Vagina (tissue), 2 donors: ENCODE measurements at regions not wholly inside any gene's neighbourhood (a gene's known extent, or its start where the extent isn't known, plus 50 kb on each side); places are given as distances from the start of the nearest gene placed in this dataset.
A peak's percentile ranks its signal among the peaks of the same experiment; 100 is the strongest.

ENCODE experiments used
- DNase-seq, 2 donors: peaks; one replicate each; pipeline ENCODE4 v3.0.0-alpha.2; 2017; ENCODE audit errors: extremely low spot score in 2 of 2
- H3K27ac ChIP-seq: fragments of 200-600 bp; sonication (generic); one replicate; pipeline ENCODE4 v1.5.1; 2019
- H3K27me3 ChIP-seq: fragments of 200-600 bp; sonication (generic); one replicate; pipeline ENCODE4 v1.5.1; 2019
- H3K36me3 ChIP-seq, 2 donors: fragments of 200-600 bp; sonication (generic); one replicate each; pipeline ENCODE4 v1.5.1; 2017 to 2019
- H3K4me1 ChIP-seq: fragments of 200-600 bp; sonication (generic); one replicate; pipeline ENCODE4 v1.5.1; 2019
- H3K4me3 ChIP-seq, 2 donors: fragments of 200-600 bp; sonication (generic); 1 replicate in 1 of 2; 2 replicates in 1 of 2; pipeline ENCODE4 v1.5.1; 2016 to 2019
- H3K9me3 ChIP-seq: fragments of 200-600 bp; sonication (generic); one replicate; pipeline ENCODE4 v1.5.1; 2019
- POLR2A ChIP-seq, 2 donors: fragments of 450-650 bp; IDR thresholded peaks; one replicate each; pipeline ENCODE4 v1.6.1; 2017; ENCODE audit warnings: antibody characterized with exemption in 2 of 2, mild to moderate bottlenecking in 2 of 2, moderate library complexity in 2 of 2
- POLR2AphosphoS5 ChIP-seq, 2 donors: sonication (generic); formaldehyde crosslinking; IDR thresholded peaks; one replicate each; pipeline ENCODE4 v1.9.0; 2017; ENCODE audit warnings: antibody characterized with exemption in 2 of 2, mild to moderate bottlenecking in 2 of 2, low read depth in 1 of 2; ENCODE audit not compliant: insufficient read depth in 1 of 2
- intact Hi-C: fragments of 100-400 bp; cut with DNase I; formaldehyde crosslinking; loops from one replicate; pipeline ENCODE4 v1.15.1; 2023
- TF ChIP-seq, protein P1 (sequence below), 3 experiments: fragments of 450-650 bp in 2 of 3; fragments of 200-600 bp in 1 of 3; sonication (generic) in 1 of 3; IDR thresholded peaks; one replicate each; pipeline ENCODE4 v1.5.1; 2017 to 2019; ENCODE audit warnings: antibody characterized with exemption in 3 of 3, mild to moderate bottlenecking in 2 of 3, moderate library complexity in 2 of 3

DNA sequence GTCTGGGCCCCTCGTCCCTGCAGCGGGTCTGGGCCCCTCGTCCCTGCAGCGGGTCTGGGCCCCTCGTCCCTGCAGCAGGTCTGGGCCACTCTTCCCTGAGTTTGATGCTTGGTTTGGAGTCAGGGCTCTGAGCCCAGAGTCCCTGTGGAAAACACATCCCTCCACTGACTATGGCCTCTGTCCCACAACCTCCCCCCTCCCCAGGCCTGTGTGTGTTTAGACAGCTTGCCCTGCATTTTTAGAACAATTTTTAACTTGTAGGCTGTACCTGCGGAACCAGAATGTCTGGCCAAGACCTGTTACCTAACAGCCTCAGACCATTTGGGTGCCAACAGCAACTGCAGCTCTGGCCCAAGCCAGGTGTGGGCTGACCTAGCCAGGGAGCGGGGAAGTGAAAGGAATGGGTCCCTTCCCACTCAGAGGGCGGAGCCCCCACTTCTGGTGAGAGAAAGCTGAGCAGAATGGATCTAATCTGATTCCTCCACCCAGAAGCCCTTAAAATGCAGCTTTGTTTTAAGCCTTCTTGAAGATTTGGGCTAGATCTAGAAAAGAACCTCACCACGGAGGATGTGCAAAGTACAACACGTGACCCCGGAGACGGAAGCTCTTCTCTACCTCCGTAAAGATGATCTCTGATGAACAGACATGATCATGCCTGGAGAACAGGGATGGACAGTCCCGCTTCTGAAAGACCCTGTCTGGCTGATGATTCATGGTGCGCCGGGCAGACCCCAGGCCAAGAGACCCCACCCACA lies 60.5 kb upstream of the TFRC start:
- Histone ChIP-seq H3K4me3 (peak overlapping the region in 1 of 2 donors; percentile 27), H3K27me3 (no peaks in the 10 kb centered on the region), H3K4me1 (peaks cover 8% of the 10 kb centered on the region), H3K9me3 (no peaks in the 10 kb centered on the region), H3K27ac (peak overlapping the region; percentile 33), H3K36me3 (no peaks in the 10 kb centered on the region)
- intact Hi-C loops, result no loop called here
- DNase-seq, result no peak
- TF ChIP-seq, protein P1, sequence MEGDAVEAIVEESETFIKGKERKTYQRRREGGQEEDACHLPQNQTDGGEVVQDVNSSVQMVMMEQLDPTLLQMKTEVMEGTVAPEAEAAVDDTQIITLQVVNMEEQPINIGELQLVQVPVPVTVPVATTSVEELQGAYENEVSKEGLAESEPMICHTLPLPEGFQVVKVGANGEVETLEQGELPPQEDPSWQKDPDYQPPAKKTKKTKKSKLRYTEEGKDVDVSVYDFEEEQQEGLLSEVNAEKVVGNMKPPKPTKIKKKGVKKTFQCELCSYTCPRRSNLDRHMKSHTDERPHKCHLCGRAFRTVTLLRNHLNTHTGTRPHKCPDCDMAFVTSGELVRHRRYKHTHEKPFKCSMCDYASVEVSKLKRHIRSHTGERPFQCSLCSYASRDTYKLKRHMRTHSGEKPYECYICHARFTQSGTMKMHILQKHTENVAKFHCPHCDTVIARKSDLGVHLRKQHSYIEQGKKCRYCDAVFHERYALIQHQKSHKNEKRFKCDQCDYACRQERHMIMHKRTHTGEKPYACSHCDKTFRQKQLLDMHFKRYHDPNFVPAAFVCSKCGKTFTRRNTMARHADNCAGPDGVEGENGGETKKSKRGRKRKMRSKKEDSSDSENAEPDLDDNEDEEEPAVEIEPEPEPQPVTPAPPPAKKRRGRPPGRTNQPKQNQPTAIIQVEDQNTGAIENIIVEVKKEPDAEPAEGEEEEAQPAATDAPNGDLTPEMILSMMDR (IDR thresholded peaks at IDR 0.05), result no peak
- peak in 1 of 2 donors; percentile 14 for TF ChIP-seq POLR2AphosphoS5 (IDR thresholded peaks at IDR 0.05; ENCODE audit: insufficient read depth in 1 of 2, low read depth in 1 of 2)

DNA sequence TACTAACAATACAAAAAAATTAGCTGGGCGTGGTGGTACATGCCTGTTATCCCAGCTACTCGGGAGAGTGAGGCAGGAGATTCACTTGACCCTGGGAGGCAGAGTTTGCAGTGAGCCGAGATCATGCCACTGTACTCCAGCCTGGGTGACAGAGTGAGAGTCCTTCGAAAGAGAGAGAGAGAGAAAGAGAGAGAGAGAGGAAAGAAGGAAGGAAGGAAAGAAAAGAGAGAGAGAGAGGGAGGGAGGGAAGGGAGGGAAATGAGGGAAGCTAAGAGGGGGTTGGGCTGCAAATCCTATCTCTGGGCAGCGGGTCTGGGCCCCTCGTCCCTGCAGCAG lies 59.9 kb upstream of the TFRC start:
- peaks cover 8% of the 10 kb centered on the region for H3K4me1 ChIP-seq
- H3K36me3 ChIP-seq, result no peaks in the 10 kb centered on the region
- DNase-seq, result no peak
- no peaks in the 10 kb centered on the region for H3K27me3 ChIP-seq
- TF ChIP-seq POLR2A (IDR thresholded peaks at IDR 0.05) (no peak), POLR2AphosphoS5 (IDR thresholded peaks at IDR 0.05; ENCODE audit: insufficient read depth in 1 of 2, low read depth in 1 of 2) (no peak)
- TF ChIP-seq, protein P1 (IDR thresholded peaks at IDR 0.05), result no peak
- H3K27ac ChIP-seq, result peak overlapping the region; percentile 33
- intact Hi-C loops, result no loop called here
- no peaks in the 10 kb centered on the region for H3K9me3 ChIP-seq
- H3K4me3 ChIP-seq, result no peak overlapping the region

DNA sequence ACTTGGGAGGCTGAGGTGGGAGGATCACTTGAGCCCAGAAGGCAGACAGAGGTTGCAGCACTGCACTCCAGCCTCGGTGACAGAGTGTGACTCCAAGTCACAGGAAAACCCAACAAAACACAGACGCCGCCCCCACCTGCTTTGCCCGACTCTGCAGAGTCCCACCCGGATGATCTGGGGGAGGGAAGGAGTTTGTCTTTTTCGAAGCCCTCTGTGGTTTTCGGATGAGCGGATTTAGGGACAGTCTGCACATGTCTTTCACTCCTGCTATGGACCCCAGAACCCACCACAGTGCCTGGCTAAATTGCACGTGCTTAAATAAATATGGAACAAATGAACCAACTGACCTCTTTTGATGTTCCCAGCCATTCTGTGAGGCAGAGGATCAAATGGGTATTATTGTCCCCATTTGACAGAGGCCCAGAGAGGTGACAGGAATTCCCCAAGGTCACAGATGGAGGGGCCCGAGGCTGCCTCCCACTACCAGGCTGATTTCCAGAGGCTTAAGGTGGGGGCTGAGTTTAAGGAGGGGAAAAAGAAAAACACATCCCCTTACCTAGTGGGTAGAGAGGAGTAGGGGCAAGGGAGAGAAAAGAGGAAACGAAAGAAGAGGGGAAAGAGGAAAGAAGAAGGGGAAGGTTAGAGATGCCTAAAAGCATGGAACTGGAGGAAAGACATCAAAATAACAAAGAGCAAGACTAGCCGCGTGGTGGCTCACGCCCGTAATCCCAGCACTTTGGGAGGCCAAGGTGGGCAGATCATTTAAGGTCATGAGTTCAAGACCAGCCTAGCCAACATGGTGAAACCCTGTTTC lies 59.4 kb upstream of the TFRC start:
- TF ChIP-seq, protein P1 (IDR thresholded peaks at IDR 0.05), result no peak
- TF ChIP-seq POLR2AphosphoS5 (IDR thresholded peaks at IDR 0.05; ENCODE audit: insufficient read depth in 1 of 2, low read depth in 1 of 2) (no peak), POLR2A (IDR thresholded peaks at IDR 0.05) (no peak)
- no peak overlapping the region for H3K4me3 ChIP-seq
- H3K4me1 ChIP-seq, result peaks cover 8% of the 10 kb centered on the region
- no peak overlapping the region for H3K27ac ChIP-seq
- no peaks in the 10 kb centered on the region for H3K27me3 ChIP-seq
- no peaks in the 10 kb centered on the region for H3K9me3 ChIP-seq
- no peaks in the 10 kb centered on the region for H3K36me3 ChIP-seq
- DNase-seq, result no peak
- intact Hi-C loops, result no loop called here

DNA sequence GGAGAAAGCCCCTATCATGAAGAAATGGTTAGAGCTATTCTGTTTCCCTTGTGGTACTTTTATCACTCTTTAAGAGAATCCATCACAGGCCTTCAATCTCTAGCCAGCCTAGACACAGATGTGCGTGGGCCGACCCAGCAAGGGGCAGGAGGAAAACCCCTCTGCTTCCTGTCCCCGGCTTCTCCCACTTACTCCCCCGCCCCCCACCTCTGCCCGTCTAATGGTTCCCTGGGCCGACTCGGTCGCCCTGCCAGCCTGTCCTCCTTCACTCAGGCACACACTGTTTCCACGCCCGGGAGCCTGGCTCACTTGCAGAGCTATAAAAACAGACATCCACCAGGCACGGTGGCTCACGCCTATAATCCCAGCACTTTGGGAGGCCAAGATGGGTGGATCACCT lies 58.3 kb upstream of the TFRC start:
- no peaks in the 10 kb centered on the region for H3K27me3 ChIP-seq
- no peaks in the 10 kb centered on the region for H3K36me3 ChIP-seq
- TF ChIP-seq, protein P1 (IDR thresholded peaks at IDR 0.05), result no peak
- no peak for TF ChIP-seq POLR2A (IDR thresholded peaks at IDR 0.05)
- intact Hi-C loops, result no loop called here
- no peak overlapping the region for H3K4me3 ChIP-seq
- no peak for DNase-seq
- no peaks in the 10 kb centered on the region for H3K9me3 ChIP-seq
- H3K27ac ChIP-seq, result no peak overlapping the region
- peaks cover 8% of the 10 kb centered on the region for H3K4me1 ChIP-seq

DNA sequence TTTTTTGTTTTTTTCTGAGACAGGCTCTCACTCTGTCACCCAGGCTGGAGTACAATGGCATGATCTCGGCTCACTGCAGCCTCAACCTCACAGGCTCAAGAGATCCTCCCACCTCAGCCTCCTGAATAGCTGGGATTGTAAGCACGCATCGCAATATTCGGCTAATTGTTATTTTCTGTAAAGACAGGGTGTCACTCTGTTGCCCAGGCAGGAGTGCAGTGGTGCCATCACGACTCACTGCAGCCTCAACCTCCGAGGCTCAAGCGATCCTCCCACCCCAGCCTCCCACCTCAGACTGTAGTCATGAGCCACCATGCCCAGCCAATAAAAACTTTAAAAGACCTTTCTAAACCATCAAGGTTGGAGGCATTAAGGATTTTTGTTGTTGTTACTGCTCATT lies 57.4 kb upstream of the TFRC start:
- Histone ChIP-seq H3K4me1 (peaks cover 8% of the 10 kb centered on the region), H3K27ac (no peak overlapping the region), H3K4me3 (no peak overlapping the region), H3K36me3 (no peaks in the 10 kb centered on the region), H3K27me3 (no peaks in the 10 kb centered on the region), H3K9me3 (no peaks in the 10 kb centered on the region)
- TF ChIP-seq, protein P1 (IDR thresholded peaks at IDR 0.05), result no peak
- no peak for TF ChIP-seq POLR2AphosphoS5 (IDR thresholded peaks at IDR 0.05; ENCODE audit: insufficient read depth in 1 of 2, low read depth in 1 of 2)
- no peak for TF ChIP-seq POLR2A (IDR thresholded peaks at IDR 0.05)
- no peak for DNase-seq
- intact Hi-C loops, result no loop called here
